SW480 (cell line): ENCODE measurements at regions not wholly inside any gene's neighbourhood (a gene's known extent, or its start where the extent isn't known, plus 50 kb on each side); places are given as distances from the start of the nearest gene placed in this dataset.

Experiments used
- DNase-seq: peaks from one replicate; pipeline ENCODE4 v3.0.0-alpha.2; 2016; ENCODE audit warnings: low spot score

DNA sequence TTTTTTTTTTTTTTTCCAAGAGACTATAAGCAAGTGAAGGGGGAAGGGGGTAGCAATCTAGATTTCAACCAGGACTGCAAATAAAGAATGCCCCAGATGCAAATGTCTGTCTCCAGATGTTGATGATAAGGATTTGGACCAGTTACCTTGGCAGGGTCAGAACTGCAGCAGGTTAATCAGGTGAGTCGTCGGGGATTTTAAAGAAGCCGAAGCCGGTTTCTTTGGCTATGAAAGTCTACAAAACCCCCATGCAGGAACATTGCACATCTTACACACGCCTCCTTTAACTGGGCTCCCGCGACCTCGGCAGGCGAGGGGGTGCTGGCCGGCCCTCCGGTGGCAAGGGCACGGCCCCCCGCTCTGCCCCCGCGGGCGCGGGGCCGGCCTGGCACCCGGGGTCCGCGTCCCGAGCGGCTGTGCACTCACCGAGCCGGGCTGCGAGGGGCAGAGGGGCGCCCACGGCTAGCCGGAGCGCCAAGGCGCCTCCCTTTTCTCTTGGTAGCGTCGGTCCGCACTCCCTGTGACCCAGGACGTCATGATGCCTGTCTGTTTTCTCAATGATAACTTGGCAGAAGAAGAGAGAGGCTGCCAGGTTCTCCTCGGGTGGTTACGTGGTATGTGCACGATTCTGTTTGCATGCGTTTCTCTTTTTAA, 366.3 kb upstream of the ESRRG start:
- peak; percentile 17 for DNase-seq

DNA sequence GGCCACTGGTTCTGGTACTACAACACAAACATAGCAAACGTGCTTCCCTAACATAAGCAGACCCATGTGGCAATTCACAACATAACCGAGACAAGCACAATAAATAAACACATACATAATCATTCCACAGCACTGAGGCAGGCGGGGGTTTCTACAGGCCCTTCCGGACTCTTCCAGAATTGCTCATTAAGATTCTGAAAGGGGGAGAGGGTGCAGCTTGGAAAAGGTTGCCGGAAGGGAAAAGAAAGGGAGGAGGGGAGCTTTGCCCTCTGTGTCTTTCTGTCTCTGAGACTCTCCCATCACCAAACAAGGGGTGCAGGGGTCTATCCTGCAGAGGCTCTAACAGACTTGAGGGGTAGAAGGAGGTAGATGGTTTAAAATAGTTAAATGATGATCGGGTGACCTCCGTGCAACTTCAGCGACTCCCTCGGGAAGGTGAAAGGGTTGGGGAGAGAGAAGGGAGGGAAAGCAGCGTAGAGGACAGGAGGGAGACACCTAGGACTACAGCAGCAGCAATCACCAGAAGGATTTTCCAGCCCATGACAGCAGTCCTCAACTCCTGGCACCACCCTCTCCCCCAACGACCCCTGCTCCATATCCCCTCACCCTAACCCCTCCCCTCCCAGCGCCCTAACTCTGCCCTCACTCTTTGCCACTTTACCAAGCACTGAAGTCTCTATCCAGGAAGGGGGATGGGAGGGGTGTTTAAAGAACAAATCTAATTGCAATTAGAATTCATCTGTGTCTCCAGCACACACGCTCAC, 365.5 kb upstream of the ESRRG start:
- DNase-seq: no peak

DNA sequence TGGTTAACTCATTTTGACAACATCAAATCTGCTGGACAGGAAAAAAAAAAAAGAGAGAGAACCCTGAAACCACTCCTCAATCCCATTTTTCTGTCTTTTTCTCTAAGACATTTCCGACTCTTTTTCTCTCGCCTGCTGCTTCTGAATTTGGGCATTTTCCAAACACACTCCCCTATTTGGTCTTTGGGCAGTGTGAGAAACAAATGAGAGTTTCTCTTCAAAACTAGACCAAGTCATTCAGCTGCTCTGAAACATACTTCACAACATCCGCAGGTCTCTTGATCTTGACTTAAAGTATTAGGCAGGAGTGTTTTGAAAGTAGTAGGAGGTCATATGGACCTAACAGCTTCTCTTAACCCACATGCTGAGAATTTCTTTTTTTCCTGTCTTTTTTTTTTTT, 364.8 kb upstream of the ESRRG start:
- no peak for DNase-seq

DNA sequence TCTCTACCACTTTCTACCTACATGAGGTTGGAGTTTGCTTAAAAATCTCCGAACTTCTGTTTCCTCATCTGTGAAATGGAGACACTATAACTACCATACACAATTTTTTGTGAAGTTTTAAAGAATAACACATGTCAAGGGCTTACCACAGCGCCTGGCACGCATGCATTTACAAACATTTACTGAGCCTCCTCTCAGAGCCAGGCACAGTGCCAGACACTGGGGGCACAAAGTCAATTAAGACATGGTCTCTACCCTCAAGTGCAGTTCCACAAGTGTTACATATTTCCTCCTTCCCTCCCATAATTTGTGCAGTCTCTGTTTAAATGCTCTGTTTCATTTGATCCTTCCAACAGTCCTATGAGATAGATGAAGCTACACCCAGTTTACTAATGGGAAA, 356.4 kb upstream of the ESRRG start:
- DNase-seq: no peak

DNA sequence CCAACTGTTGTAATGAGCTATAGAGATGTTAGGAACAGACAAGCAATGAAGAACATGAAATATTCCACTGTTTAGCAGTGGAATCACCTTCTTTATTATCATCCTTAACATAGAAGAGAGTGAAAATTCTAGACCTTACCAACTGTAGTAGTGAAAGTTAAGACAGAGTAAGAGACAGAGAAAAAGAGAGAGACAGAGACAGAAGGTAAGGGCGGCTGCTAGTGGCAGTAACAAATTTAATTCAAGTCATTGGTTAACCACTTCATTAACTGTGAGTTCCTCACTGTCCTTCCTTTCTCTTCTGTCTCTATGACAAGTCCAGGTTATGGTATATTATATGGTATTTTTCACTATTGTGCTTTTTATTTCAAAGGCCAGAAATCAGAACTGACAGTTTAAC, 355.7 kb upstream of the ESRRG start:
- no peak for DNase-seq

DNA sequence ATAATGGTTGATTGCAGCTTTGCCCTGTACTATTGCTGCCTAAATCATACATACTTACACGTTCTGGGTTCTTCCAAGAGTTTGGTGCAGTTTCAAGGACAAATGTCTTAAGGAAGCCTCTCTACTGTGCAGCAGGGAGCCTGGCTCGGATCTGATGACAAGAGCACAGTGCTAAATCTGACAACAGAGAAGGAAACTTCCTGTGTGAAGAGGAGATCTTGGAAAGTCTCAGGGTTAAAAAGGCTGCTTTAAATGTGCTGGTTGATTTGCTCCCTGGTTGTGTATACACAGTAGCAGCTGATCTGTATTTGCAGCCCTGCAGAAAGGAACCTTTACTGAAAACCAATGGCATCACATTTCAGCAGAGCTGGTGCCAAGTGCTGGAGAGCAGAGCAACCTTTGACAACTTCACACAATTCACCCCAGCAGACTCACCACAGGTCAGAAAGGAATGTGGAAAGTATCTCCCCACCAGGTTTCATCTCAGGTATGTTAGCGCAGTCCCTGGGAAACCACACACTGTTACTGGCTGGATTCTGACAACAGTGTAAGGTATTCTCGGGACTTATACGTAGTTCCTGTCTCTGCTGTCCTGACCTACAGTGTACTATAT, 355.0 kb upstream of the ESRRG start:
- peak; percentile 49 for DNase-seq

DNA sequence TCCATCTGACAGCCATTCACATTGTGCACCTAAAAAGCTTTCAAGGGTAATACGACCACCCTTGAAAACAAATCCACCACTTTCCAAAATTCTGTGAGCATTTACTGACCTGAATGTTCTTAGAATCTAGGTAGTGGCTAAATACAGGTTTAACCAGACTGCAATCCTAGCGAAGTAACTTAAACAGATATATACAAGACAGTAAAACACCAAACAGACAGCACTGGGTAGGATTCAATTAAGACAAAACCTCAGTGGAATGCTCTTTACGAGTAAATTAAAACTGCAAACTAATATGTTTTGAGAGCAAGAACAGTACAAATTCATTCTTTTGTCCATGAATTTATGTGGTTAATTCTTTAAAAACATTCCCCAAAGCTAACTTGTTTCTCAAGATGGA, 354.2 kb upstream of the ESRRG start:
- DNase-seq: no peak

DNA sequence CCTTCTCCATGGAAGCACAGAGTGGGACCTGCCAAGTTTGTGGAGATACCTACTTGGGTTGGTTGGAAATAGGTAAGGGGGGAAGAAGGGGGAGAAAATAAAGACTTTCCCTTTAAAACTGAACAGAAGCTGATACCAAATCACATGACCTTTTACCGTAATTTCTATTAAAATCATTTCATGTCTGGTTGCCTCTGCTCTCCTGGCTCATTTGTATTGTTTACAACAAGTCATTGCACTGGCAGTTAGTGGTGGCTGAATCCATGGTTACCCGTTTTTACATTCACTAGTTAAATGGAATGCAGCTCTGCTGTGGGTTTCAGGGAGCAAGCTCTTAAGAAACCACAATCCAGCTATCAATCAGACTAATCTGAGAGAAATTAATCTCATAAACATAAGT, 353.7 kb upstream of the ESRRG start:
- peak; percentile 9 for DNase-seq

DNA sequence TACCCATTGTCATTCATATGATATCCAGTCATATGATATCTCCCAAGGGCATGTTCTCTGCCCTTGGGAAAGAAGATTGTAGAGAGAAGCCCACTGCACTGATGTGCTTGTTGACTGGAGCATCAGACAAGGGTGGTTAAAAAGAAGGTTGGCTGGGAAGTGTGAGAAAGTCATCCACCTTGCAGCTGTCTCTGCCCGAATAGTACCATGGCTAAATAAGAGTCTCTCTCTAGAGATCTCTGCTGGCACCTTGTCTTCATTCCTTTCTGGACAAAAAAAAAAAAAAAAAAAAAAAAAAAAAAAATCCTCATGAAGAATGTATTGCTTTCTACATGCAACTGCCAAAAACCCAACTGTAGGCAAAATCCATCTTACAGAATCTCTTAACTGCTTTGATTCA, 349.7 kb upstream of the ESRRG start:
- DNase-seq: no peak

DNA sequence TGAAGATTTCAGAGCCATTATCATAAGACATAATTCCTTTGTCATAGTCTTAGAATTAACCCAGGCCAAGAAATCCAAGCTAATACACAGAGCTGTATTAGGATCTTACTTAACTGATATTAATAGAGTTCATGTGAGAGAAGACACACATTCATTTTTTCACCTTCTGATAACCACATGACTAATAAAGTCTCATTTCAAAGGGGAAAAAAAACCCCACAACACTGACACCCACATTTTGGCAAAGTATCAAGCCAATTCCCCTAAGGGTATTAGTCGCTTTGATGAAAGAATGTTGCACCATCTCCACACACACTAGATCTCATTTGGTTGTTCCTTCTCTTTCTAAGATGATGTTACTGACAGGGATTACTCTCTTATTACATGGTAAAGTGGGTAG, 344.4 kb upstream of the ESRRG start:
- no peak for DNase-seq

DNA sequence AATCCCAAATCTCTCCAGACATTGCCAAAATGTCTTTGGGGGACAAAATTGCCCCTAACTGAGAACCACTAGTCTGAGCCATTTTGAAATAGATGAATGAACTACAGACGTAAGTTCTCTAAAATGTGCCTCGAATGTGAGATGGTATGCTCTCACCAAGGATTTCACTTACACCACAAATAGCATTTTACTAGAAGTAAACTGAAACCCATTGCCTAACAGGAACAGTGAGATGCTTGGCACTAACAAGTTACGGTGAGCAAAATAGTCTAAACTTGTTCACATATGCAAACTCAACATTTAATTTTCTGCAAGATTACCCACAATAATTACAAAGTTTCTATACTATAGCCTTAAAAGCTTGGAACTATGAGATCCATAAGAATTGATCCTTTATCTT, 343.6 kb upstream of the ESRRG start:
- DNase-seq: no peak

DNA sequence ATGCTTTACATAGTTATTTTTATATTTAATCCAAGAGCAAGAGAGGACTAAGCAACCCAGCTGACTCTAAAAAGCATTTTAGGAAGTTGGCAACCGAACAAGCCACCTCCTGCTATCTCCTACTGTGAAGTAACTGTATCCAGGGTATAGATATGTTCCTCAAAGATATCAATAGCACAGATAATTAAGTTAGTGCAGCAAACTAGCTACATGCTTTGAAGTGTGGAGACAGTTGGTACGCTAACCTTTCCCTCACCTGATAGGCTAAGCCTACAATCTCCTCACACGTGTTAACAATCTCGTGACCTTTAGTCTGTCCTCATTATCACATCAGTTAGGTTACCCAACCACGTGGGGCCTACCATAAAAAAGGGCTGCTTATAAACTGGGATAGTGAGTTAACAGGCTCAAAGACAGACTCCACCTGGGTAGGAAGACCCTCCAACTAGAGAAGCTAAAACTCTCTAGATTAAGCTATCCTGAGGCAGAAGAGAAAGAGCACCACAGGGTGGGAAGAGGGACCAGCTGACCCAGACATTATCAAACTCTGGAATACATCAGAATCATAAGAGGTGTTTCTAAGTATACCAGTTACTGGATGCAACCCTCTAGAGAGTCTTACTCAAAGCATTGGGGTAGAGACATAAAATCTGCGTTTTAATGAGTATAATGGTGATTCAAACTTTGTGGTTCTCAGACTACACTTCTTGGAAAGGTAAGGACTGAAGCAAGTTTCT, 340.1 kb upstream of the ESRRG start:
- DNase-seq: no peak

DNA sequence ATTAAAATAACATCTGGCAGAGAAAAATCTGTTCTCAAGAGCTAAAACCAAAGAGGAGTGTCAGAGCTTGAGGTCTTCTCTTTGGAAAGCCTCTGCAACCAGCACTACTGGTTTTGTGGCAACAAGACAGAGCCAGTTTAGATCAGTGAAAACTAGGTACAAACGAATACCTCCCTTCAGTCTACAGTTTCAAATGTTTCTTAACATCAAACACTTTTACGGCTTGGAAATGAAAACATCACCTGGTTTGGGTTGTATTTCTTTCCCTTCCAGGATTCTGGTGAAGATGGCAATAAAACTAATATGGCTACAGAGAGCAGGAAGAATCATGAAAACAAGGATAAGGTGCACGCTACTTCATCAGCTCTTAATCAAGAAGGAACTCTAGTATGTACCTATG, 339.4 kb upstream of the ESRRG start:
- no peak for DNase-seq

DNA sequence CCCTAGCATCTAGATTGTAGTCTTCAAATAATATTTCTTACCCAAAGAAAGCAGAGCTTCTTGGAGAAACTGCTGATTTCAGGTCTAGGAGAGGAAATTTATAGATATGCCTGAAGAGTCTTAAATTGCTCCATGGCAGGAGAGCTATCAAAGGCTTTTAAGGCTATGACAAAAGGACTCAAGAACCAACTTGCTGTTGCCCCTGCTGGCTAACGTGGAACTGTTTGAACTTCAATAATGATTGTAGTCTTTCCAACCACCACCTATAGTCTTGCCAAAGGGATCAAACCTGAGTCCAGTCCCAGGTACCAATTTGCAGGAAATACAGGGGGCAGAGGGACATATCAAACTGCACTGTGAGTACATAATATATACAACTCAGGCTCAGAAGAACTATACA, 336.2 kb upstream of the ESRRG start:
- DNase-seq: no peak

DNA sequence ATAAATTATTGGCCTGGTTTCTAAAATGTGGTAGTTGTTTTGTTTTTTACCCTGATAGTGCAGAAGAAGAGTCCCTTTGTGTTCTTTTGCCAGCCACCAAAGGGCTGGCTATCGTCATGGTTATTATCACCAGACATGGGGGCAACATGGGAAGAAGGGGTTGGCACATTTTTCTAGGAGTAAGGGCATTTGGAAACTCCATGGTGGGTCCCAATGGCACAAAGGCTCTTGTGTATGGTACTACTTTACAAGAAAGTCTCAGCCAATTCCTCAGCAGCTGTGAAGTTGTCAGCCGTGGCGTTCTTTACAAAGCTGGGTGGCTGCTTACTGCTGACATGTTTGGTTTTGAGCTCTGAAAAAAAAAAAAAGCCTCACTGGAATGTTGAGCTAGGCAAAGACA, 330.4 kb upstream of the ESRRG start:
- no peak for DNase-seq

DNA sequence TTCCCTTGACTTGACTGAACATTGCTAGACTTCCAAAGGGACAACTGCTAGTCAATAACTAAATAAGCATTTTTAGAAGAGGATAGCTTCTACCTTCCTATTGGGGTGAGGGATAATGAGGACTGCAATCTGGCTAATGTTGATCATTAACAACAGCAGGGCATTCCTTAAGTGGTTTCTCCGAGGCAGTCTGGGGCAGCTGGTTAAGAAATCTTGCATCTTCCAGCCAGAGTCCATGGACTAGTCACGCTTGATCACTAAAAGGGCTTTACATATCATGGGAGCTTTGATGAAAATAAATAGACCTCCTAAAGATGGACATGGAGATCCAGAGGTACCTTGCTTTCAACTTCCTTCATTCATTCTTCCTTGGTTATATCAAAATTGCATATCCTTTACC, 329.4 kb upstream of the ESRRG start:
- DNase-seq: no peak

DNA sequence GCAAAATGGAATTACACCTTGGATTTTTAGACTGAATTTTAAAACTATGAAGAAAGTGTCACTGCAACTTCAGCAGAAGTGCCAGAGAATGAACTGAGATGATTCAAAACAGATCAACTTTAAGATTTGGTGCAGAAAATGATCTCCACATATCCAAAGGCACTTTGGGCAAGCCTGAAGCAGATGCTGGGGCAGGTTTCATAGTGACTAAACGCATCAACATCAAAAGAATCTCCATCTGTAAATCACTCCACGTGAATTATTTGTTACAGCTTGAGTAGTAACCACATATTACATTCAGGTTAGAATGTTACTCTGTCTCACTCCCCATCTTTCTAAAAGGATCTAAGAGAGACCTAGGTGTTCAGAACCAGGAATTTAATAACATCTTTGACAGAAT, 329.0 kb upstream of the ESRRG start:
- no peak for DNase-seq

DNA sequence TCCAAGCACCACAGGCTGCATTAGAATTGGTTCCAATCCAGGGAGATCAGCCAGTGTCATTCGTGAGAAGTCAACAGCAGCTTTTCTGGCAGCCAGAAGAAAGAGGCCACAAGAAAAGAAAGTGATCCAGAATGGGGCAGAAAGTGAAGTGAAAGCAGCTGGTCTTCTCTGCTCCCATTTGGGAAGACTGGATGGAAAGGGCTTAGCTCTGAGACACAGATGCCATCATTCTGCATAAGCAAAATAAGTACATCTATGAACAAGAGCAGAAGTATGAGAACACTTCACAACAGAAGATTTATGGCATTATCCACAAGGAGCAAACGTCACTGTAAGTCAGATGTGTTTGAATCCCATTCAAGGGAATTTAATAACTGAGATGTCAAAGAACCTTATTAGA, 326.5 kb upstream of the ESRRG start:
- no peak for DNase-seq

DNA sequence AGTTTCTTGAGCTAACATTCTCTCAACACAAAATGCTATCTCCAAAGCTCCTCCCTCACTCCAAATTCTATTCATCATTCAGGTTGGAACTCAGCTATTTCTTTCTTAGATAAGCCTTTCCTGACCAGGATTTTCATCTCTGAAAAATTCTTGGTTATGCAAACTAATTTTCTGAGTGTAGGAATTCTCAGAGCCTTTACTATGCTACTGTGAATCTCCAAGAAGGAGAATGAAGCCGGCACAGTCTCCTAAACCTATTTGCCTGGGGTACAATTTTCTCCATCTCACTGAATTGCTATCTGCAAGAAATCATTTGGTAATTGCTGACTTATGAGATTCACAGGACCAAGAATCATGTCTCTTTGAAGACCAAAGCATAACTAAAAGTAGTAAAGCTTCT, 325.9 kb upstream of the ESRRG start:
- DNase-seq: no peak

DNA sequence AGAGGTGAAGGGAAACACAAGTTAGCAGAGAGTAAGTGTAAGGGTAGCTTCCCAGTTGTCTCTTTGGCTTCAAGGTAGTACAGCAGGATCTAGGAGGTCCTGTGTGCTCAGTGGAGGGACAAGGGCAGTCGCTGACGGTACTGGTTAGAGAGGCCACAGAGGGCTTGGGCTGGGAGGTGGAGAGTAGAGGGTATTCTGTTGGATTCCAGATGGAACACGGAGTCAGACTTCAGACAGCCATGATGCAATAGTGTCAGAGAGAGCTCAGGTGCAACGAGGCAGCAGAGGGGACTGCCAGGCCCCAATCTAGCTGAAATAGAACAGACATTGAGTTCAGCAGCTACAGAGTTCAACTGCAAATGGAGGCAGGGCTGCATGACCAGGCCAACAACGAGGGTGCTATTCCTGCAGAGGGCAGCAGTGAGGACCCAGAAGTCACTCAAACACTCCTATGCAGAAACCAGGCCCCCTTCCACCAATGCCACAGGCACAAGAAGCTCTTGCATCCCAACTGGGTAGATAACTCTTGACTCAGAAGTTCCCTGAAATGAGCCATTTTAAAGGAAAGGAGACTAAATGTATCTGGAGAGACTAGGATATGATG, 325.0 kb upstream of the ESRRG start:
- DNase-seq: no peak

DNA sequence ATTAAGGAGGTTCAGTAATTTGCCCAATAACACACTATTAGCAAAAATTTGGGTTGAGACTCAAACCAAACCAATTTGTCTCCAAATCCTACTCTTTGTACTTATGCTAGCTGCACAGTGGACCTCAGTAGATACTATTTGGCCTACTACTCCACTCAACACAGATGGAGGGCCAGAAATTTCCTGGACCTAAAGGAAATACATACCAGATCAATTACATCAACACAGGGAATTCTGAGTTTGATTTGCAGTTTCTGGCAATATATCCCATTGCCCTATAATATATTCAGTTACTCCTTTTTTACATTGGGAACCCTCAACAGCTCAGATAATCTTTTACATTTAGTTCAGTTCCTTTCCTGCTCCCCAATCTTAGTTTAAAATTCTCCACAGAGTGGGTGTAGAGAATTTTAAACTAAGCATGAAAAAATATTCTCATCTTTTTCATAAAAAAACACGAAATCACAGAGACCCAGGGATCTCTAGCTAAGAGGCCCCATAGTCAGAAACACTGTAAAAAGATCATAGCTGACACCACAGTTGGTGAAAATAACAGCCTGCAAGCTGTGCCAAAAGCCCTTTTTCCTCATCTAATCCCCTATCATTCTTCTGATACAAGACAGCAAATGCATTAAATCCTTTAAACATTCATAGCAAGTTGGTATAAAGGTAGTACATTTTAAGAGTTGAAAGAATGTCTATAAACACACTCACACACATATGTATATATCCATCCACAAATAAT, 317.7 kb upstream of the ESRRG start:
- DNase-seq: no peak

DNA sequence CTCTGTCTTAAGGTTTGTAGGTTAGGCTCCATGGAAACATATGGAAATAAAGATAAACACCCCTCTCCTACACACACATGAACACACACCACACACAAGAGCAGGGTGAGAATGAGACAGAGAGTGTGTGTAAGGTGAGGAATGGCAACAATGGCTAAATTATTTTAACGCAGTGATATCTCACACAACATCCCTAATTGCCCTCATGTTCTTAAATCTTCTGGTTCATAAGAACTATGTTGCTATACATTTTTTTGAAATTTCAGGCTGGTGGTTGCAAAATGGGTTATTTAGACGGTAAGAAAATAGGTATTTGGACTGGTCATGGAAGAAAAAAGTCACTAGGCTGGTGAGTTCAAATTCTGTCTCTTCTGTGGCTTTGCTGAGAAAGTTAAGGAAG, 316.7 kb upstream of the ESRRG start:
- no peak for DNase-seq
